Dermis blood vessel endothelial cell (primary cell): ENCODE measurements at regions not wholly inside any gene's neighbourhood (a gene's known extent, or its start where the extent isn't known, plus 50 kb on each side); places are given as distances from the start of the nearest gene placed in this dataset.

Experiments
- DNase-seq: peaks from one replicate; pipeline ENCODE4 v3.0.0; 2010

DNA sequence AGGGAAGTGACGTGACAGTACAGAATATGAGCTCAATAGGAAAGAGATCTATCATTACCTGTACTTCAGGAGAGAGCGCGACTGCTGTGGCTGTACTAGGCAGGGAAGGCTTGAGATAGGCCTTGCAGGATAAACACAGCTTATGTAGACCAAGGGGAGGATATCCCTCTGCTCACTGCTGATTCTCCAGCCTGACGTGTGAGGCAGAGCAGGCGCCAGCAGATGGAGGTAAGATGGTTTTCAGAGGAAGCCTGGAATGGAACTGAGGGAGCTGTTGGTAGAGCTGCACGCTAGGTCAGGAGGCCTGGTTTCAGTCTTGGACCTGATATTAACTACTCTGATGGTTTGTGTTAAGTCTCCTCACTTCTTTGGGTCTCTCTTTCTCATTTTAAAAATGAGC is 291.4 kb downstream of the YTHDC2 start:
- no peak for DNase-seq

DNA sequence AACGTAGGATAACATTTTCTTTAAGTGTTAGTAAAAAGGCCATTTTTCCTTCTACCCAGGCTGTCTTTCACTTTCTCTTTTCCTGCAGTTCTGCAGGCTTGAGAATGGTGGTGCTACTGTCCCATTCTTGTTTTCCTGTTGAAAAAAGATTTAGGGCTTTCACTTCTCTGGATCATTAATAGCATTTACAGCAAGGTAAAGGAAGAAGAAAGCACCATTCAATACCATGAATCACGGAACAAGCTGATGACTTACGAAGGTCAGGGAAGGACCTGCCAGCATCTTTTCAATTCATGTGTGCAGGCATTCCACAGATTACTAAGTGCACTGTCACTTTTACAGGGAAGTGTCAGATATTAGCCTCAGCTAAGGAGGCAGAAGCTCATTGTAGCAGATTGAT is 292.8 kb downstream of the YTHDC2 start:
- DNase-seq, result peak; percentile 46

DNA sequence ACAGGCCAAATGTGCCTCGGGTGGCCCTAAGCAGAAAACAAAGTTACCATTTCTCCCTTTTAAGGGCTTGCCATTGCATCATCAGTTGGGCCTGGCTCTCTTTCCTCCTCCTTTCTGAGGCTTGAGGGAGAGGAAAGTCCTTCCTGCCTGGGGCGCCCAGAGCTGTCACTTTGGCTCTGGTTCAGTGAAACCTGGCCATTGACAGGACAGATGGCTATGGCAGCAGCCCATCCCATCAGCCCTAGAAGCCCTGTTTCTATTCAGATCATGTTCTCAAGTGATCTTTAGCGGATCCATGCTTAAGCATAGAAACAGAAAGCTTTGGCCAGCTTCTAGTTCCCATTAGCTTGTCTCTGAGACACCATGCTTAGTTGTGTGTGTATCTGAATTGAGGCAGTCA is 293.4 kb downstream of the YTHDC2 start:
- no peak for DNase-seq

DNA sequence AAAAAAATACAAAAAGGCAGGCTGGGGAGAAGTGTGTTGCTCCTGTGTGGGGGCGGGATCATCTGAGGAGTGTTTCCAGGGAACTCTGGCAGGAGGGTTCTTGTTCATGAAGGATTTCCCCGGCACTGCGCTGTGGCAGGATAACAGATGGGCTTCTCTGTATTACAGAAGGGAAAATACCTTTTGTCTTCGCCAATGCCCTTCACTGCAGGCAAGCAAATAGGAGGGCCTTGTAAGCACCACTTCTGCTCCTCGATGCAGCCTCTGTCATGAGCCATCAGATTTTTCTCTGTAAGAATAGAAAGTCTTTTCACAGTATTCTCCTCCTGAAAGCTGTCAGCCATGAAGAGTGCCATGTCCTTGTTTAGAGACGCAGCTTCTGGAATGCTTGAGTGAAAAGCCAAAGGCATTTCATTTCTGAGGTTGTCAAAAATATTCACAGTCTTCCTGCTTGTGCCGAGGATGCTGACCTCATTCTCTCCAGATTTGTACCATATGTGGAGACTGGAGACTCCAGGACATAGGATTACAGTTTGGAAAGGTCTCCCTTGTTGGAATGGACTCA is 294.0 kb downstream of the YTHDC2 start:
- DNase-seq, result no peak

DNA sequence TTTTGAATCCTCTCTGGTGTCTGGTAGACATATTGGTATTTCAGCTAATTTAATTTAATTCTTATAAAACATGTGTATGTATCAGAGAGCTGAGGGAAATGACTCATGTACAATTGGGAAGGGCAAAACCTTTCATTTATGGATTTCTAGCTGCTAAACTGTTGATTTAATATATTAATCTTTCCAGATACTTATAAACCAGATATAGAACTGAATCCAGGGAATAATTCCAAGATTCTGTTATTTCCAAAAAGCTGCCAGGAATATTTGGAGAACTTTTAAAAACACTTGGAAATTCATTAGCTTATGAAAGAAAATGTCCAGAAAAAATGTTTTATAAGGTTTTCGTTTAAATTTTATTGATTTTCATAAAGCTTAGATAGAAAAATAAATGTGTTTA is 295.5 kb downstream of the YTHDC2 start:
- no peak for DNase-seq

DNA sequence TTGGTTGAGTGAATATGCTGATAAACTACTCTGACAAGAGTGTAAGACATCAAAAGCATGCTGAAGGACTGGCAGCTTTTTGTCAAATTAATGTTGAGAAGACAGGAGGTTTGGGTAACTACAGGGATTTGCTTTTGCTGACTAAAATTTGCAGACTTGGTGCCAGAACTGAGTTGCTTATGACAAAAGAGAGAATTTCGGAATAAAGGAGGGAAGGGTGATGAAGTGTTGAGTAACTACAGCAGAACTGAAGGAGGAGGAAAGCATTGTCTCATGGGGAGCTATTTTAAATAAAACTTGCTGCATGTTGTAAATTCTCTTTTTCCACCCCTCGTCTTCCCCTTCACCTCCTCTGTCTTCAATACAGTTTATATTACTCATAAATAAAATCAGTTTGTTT is 296.1 kb downstream of the YTHDC2 start:
- no peak for DNase-seq

DNA sequence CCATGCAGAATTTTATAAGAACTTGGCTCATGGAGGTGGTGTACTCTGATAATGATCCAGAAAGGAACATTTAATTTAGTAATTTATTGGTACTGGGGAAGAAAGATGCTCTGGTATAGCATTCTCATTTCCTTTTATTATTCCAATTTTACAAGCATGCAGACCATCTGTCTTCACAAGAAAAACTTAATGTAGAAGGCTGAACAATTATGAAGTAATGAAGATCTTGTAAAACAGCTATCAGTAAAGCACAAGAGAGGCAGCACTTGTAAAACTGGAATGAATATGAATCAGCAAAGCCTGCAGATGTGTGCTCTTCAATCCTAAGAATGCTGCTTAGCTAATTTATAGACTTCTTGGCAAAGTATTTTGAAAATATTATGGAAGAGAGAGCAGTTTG is 300.0 kb downstream of the YTHDC2 start:
- DNase-seq, result no peak

DNA sequence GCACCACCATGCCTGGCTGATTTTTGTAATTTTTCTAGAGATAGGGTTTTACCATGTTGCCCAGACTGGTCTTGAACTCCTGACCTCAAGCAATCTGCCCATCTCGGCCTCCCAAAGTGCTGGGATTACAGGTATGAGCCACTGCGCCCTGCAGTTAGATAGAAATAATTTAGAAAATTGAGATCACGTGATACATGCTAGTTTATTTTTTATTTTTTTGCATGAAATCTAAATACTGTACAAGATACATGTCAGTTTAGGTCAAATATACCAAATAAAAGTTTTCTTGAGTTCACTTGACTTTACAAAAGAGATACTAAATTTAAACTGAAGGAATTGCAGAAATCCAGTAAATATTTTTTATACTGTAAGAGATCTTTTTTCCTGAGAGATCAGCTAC is 304.2 kb downstream of the YTHDC2 start:
- no peak for DNase-seq

DNA sequence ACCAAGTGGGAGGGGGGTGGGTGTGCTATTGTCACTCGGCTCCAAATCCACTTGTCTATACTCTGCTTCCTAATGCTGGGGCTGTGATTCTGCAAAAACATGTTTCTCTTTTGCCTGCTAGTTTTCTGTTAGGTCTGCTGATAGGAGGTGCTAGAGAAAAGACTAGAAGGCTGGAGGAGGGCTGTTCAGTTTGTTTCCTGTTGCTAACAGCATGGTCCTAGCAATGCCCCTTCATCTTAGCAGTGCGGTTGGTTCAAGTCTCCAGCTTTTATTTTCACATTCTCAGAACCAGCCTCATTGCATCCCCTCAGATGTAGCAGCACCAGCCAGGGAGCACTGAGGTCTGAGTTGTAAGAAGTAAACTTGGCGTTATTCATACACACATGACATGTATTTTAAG is 310.2 kb downstream of the YTHDC2 start:
- no peak for DNase-seq

DNA sequence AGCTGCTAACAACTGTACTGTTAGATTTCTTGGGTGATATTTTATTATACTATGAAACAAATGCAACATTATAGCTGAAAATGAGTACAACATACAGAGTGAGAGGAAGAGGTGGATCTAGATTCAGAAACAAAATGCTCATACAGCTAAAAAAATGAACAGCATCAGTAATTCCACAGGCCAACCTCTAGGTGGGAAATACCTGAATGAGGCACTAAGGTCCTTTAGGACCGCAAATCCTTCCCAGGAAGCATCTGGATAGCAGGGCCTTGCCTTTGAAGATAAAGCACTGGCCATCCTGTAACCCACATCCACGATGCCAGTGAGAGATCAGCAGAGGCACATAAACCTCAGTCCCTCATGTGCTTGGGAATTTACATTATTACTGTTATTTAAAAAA is 310.8 kb downstream of the YTHDC2 start:
- DNase-seq, result no peak

DNA sequence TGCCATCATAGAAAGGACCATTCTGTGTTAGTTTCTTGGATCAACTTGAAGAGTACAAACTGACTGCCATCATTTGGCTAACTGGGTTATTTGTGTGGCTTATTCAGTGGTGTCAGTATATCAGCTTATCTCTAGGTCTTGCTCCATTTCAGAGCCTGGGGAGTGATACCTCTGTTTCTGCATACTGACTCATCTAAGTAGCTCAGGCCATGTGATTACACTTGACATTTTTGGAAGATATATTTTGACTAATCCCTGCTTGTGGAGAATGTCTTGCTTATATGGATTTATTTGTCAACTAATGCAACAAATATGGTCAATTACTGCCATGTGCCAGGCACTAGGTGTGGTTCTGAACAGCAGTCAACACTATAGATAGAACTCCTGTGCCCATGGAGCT is 311.7 kb downstream of the YTHDC2 start:
- no peak for DNase-seq

DNA sequence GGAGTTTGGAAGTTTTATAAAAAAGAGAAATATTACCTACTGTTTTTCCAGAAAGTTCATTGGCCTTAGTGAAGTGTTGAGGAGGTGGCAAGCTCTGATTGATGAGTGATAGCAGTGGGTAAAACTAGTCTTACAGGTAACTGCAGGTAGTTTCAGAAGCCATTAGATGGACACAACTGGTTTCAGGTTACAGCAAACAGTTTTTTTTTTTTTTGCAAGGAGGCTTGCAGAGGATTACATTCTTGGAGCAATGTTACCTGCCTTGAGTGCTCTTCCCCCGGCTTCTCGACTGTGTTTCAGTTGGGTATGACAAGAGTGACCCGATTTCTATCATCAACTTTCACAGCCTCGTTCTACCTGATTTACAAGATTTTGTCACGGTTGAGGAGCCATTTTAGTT is 333.4 kb downstream of the YTHDC2 start:
- DNase-seq, result no peak

DNA sequence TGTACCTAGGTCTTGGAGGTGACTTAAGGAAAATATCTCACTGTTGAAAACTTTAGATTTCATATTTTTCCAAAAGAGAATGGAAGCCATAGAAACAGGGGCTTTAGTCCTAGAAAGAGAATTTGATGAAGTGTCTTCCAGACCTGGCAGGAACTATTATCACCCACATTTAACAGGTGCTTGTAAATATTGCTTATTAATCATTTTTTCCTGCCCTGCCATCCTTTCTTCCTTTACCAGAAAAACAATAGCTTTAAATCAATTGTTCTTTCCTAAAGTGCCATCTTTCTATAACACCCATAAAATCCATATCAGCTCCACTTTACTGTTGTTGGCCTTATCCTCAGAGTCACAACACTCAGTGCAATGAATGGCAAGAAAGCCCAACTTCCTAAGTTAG is 350.9 kb downstream of the YTHDC2 start:
- no peak for DNase-seq

DNA sequence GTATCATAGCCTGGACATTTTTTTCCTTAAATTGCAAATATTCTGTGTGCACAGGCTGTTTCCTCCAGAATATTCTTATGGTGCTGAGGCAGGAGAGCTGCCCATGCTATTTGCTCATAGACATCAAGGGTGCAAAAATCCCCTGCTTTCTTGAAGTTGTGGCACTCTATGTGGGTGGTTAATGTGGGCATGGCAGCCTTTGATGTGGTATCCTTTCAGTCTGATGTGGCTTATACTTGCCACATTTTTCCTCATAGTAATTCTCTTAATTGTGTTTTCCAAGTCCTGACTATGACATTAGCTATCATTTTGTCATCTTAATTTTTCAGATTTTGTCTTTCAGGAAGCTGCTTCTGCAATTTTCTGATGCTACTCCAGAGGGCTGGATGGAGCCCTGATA is 353.3 kb downstream of the YTHDC2 start:
- DNase-seq, result no peak

DNA sequence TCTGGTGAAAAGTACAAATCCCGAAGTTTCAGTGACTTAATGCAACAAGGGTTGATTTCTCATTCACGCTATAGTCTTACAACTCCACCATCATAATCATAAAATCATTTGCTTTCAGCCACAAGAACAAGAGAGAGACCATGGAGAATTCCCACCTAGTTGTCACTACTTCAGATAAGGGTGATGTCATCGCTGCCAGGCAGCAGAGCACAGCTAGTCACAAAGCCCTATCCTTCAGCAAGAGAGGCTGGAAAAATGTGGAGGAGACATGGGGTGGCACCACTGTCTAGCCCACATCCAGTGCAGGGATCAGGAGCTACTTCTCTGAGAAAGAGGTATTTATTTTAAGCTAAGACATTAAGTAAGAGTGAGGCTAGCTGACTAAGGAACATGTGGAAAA is 356.1 kb downstream of the YTHDC2 start:
- DNase-seq, result no peak

DNA sequence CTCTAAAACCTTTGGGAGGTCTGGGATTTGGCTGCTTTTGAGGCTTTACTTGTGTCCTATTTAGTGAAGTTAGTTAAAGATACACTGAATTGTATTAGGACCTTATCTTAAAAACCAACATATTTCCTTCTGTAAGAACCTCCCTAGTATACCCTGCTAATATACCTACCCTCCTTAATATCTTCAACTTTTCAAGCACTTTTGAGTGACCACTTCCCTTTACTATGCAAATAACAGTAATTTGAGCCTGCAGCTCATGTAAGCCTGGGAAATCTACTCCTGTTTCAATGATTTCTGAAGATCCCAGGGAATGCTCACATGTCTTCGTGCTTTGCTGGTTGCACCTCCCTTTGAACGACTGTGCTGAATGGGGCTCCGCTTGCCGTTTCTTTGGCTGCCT is 358.5 kb downstream of the YTHDC2 start:
- no peak for DNase-seq

DNA sequence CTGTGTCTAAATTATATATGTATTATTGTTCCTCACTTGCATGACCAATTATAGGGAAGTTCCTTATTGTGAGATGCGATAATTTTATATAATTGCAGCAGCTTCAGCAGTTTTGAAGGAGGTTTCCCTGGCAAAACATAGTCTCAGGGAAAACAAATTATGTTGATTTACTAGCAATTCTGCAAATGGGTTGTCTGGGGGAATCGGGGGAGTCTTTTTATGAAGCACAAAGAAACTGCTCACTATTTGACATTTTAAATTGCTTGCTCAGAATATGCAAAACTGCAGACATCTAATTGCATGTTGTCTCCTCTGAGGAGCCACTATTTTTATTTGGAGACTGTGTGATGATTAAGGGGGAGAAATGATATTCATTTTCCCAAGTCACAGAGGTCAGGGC is 361.6 kb downstream of the YTHDC2 start:
- no peak for DNase-seq

DNA sequence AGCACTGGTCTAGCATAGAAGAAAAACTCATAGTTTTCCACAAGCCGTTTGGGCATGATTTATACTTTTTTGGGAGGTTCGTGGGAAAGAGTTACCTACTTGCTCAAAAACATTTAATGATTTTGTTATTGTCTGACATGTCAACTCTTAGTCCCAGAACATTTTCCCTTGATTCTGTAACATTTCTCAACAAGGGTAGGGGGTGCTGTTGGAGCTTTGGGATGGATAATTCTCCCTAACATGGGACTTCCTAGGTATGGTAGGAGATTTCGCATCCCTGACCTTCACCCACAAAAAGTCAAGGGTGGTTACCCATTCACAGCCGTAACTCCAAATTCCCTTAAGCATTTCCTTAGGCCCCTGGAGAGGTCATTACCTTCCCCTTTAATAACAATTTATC is 378.0 kb downstream of the YTHDC2 start:
- no peak for DNase-seq

DNA sequence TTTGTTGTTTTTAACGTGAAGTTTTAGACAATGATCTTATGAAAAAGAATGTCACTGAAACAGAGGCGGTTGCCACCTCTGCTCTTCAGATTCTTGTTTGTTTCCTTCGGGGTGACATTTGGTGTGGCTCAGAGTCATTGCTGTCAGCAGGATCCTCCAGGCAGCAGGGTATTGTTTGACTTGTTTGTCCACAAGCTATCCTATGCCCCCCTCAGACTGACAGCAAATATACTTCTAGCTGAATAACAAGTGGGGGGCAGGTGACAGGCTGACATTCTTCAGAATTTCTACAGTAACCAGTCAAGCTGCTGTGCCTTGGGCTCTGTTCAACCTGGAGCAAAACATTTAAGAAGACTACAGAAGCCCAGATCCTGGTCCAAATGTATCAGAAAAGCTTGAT is 383.3 kb downstream of the YTHDC2 start:
- DNase-seq, result no peak

DNA sequence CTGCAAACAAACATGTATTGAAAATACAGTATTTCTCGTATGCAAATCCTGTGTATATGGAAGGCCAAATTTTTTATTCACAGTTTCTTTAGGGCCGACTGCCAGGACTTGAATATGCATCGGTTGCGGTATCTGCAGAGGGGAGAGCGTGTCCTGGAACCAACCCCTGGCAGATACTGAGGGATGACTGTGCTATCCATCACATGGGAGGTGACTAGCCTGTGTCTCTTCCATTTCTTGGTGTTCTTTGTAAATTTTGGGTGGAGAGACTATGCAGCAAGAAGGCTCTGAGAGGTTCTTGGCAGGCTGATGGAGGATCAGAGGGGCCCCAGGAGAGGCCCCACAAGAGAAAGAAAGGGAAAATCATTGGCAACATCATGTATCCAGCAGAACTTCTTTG is 384.3 kb downstream of the YTHDC2 start:
- DNase-seq, result no peak

DNA sequence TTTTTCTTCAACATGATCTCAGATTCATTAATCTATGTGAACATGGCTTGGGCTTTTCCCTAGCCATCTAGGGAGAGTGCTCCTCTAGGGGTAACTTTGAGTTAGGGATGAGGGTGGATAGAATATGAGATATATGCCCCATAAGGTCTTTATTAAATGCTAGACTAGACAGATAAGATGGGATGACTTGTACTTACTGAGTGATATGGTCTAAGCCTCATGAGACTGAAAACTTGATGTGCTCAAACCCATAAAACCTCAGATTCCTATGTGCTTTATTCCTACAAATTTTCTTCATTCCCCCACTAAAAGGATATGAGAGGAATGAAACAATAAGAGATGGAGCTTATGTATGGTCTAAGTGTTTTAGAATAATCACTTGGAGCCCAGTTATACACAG is 386.6 kb downstream of the YTHDC2 start:
- no peak for DNase-seq

DNA sequence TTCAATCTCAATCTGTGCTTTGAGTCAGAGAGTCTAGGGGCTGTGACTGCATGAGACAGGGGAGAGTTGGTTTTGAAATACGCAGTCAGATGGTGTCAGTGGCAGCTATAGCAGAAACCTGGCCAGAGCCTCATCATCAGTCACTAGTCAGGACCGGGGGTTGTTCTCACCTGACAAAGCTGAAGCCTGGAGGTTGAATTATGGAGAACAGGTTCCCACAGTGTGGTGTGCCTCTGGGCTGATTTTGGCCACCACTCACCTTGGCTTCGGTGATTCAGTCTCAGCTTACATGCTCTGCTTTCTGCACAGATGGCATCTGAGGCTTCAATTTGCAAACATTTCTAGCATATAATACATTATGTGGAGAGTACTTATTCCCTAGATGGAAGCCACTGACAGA is 387.3 kb downstream of the YTHDC2 start:
- no peak for DNase-seq

DNA sequence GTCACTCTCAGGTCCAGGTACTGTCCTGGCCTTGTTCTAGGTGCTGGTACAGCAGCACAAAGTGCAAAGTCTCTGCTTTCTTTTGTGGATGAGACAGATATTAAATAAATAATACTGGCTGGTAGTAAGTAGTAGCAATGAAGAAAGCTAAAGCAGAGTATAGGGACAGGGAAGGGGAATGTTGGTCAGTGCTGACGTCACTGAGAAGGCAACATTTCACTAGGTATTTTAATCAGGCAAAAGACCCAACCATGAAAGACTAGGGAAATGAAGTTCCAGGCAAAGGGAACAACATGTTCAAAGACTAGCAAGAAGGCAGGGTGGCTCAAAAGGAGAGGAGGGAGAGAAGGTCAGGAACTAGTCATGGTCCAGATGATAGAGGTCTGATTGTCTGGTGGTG is 388.2 kb downstream of the YTHDC2 start:
- no peak for DNase-seq

DNA sequence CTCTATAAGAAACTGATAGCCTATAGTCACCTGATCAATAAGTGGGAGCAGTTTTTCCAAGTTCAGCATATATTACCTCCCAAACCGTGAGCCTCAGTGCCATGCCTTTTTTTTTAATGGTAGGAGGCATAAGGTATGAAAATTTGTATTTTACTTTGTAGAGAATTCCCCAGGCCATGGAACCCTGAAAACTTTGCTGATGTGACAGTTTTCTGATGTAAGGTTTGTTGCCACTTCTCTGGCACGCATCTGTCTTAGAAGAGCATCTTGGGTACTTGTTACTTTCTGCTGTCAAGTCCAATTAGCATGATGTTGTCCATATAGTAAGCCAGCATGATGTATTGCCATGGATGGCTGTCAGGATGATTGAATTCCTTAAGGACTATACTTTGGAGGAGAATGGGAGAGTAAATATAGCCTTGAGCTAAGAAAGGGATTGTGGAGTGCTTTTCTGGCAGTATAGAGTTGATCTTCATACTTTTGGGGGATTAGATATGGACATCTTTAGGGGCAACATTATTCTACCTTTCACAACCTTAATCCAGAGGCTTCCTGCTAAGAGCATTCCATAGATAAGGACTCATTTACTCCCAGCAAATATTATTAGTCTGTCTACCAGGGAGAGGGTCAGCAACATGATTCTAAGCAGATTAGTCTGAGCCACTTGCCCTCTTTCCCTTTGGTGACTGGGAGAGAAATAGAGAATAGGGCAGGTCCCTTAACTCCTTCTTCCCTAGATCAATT is 389.6 kb downstream of the YTHDC2 start:
- no peak for DNase-seq

DNA sequence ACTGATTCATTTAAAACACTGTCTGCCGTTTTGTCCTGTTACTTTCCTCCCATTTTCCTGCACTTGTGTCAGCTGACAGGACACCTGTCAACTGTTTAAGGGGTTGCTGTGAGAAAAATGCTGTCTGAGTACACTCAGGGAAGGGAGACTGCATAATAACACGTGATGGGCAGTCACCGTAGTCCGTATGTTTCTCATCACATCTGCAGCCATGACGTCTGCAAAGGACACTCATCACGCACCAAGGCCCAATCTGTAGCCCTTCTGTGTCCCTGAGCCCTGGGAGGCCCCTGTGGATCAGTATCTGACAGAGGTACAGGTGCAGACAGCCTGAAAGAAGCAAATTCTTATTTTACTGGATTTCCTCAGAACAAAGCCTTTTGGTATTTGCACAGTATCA is 396.3 kb downstream of the YTHDC2 start:
- DNase-seq, result no peak
